ENCODE measurements at regions not wholly inside any gene's neighbourhood (a gene's known extent, or its start where the extent isn't known, plus 50 kb on each side); places are given as distances from the start of the nearest gene placed in this dataset.
A peak's percentile ranks its signal among the peaks of the same experiment; 100 is the strongest.

- no peak for DNase-seq (ENCODE audit: low read depth)
Observed at GRCh38 chr22:44613196-44613595, 88.8 kb upstream of the PRR5 start.

GRCh38 chr22:44611880-44612496 lies 90.0 kb upstream of the PRR5 start:
- no peak for DNase-seq (ENCODE audit: low read depth)

- DNase-seq (ENCODE audit: low read depth), result no peak
Observed at GRCh38 chr22:44610071-44610470, 91.9 kb upstream of the PRR5 start.

DNA sequence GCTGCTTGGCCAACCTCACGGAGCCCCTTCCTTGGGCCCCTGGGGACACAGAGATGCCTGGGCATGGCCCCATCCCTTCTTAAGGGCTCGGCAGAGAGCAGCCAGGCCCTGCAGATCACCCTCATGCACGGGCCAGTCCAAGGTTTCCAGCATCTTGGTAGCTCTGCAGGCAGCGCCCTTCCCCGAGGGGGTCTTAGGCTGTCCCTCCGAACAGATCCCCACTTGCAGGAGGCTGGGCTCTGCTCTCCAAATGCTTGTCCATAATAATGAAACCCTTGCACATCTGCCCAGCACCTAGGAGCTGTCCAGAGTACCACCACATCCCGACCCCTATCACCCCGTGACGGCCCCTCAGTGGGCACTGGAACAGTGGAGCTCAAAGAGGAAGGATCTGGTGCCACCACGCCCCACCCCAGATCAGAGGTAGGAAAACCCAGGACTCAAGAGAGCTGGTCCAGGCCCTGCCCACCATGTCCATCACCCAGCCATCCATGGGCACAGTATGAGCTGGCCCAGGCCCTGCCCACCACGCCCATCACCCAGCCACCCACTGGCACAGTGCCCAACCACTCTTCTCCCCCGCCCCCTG lies 92.5 kb upstream of the PRR5 start:
- DNase-seq (ENCODE audit: low read depth), result no peak

DNA sequence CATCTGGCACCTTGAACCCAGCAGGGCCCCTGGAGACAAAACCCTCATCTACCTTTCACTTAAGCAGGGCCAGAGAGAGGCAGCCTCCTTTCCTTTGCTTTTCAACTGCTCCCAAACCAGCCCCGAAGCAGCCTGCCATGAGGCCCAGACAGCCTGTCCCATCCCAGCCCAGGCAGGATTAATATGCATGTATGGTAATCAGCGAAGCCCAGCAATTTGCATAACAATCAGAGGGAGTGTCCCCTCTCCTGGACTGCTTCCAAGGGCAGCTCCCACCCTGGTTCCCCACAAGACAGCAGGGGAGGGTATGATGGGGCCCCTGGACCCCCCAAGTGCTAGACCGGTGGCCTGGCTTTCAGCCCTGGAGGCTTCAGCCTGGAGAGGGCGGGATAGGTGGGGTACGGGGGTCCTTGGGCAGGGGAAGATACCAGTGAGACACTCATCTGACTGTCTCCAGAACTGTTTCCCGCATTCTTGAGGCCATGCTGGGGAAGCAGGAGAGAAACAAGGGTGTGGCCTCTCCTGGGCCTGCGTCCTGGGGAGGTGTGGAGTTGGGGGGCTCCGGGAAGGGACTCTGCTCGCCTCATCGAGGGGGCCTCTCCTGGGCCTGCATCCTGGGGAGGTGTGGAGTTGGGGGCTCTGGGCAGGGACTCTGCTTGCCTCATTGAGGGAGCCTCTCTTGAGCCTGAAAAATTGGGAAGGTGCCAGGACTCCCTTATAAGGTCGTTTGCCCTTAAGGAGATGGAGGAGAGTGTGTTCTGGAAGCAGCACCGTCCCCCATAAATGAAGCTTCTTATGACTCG lies 93.2 kb upstream of the PRR5 start:
- DNase-seq (ENCODE audit: low read depth), result no peak

DNA sequence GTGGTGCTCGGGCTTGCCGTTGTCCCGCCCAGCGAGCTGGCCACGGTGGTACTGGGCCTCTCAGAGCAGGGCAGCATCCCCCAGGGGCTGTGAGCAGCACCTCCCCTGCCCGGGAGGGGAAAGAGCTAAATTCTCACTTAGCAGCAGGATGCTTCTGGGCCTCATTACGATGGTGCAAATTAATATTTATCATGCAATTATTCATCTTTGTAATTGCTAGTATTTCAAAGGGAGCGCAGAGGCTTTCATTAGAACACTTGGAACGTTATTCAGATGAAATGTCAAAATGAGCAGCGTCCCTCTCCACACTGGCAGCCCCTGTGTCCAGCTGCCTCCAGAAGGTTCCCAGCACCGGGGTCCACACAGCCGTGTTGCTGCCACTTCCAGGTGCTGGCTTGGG lies 95.9 kb upstream of the PRR5 start:
- no peak for DNase-seq (ENCODE audit: low read depth)

GRCh38 chr22:44605486-44605885 lies 96.5 kb upstream of the PRR5 start:
- no peak for DNase-seq (ENCODE audit: low read depth)

- no peak for DNase-seq (ENCODE audit: low read depth)
Observed at GRCh38 chr22:44604991-44605390, 97.0 kb upstream of the PRR5 start.

- DNase-seq (ENCODE audit: low read depth), result no peak
Observed at GRCh38 chr22:44604455-44604854, 97.5 kb upstream of the PRR5 start.

DNA sequence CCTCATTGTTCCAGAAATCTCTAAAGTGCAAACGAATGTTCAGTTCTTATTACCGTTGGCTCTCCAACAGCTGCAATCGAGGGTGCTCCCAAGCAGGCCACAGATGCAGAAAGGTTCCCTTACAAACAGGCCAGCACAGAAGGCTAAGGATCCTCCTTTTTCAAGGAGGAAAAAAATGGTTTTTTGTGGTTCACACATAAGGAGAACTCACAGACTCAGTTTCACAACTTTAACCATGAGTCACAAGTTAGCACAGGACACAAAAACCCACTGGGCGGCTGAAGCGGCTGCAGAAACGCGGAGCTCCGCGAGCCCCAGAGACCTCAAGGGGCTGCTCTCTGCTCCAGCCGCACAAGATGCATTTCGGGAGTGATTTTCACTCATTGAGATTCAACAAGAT lies 98.2 kb upstream of the PRR5 start:
- no peak for DNase-seq (ENCODE audit: low read depth)

- no peak for DNase-seq (ENCODE audit: low read depth)
Observed at GRCh38 chr22:44601725-44602124, 100.3 kb upstream of the PRR5 start.

GRCh38 chr22:44601189-44601588 lies 100.8 kb upstream of the PRR5 start:
- no peak for DNase-seq (ENCODE audit: low read depth)

DNA sequence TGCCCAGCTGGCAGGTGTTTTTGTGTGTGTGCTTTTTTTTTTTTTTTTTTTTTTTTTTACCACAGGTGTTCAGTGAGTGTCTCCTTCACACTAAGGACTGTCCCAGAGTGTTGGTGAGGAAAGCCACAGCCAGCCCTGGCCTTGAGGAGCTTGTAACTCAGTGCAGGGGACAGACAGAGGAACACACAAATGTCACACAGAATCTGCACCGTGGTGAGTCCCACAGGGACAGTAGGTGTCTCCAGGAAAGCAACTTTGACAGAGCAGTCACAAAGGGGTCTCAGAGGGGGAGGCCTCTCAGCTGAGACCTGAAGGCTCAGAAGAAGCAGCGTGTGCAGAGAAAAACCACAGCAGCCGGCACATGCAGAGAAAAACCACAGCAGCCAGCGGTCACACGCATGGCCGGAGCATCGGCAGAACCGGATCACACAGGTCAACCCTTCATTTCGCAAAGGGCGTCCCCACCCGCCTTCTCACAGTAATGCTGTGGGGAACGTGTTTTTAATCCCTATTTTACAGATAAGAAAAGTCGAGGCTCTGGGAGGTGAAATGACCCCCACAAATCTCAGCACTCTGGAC lies 101.7 kb upstream of the PRR5 start:
- no peak for DNase-seq (ENCODE audit: low read depth)

GRCh38 chr22:44599500-44600140 lies 101.6 kb upstream of the RTL6 start:
- no peak for DNase-seq (ENCODE audit: low read depth)

DNA sequence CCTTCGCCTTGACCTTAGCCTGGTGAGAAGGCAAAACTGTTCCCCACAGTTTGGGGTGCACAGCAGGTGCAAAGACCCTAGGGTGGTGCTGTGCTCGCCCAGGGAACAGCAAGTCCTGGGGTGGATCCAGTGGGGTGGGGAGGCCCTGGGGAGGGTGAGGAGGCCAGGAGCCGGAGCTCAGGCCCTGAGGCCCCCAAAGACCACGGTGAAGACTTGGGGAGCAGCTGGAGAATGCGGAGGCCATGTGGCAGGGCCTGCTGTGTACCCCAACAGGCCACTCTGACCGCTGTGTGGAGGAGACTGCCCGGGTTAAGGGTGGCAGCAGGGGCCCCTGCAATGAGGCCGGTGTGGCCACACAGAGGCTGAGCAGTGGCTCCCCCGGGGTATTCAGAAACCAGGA lies 101.1 kb upstream of the RTL6 start:
- DNase-seq (ENCODE audit: low read depth), result no peak

DNA sequence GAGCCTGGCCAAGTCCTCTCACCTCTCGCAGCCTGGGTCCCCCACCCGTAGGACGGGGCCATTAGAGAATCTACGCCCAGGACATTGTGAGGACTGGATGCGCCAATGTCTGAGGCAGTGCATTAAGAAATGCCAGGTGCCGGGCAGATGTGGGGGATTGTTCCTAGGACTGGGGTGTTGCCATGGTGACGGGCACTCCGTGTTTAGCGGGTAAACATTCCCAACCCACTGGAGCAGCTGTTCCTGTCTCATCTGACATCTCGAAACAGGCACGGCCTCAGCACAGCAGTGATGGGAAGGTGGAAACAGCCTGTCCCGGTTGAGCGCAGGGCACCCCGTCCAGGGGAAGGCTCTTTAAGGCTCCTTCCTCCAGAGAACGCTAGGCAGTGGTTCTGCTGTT lies 99.6 kb upstream of the RTL6 start:
- peak; percentile 51 for DNase-seq (ENCODE audit: low read depth)

DNA sequence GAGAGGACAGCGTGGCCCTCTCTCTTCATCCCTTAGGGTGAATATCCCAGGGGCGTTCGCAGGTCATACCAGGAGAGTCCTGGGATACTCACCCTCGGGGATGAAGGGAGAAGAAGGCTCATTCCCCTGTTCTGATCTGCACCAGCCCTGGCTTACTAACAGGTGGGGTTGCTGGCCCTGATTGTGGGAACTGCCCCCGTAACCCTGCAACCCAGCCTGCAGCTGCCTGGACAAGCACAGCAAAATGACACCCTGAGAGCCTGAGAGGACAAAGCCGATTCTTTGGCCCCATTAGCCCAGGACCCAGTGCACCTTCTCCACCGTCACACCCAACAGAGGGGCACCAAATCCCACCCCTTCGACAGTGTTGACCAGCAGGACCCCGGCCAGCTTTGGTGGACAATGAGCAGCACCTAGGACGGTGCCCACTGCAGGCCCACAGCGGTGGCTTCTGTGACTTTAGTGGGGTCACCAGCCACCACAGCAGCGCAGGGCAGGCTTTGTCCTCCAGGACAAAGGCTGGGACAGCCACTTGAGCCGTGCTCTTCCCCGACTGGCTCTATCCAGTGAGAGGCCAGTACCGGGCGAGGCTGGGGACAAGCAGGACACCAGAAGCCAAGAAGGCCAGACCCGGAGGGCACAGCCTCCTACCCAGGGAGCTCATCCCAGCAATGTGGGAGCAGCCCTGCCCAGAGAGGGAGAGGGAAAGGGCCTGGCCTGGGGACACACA lies 98.5 kb upstream of the RTL6 start:
- DNase-seq (ENCODE audit: low read depth), result no peak

GRCh38 chr22:44595841-44596341 lies 97.9 kb upstream of the RTL6 start:
- DNase-seq (ENCODE audit: low read depth), result no peak

- no peak for DNase-seq (ENCODE audit: low read depth)
Observed at GRCh38 chr22:44594951-44595350, 96.9 kb upstream of the RTL6 start.

DNA sequence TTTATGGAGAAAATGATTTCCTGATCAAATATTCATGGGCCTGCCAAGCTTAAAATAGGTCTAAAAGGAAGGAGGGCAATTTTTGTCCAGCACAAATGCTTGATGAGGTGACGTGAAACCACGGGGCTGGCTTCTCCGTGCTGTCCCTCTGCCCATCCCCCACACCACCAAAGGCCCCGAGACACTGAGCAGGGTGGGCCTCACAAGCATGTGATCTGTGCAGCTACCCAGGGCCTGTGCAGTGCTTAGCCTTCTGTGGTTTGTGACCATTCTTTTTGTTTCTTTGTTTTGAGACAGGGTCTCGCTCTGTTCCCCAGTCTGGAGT lies 94.8 kb upstream of the RTL6 start:
- no peak for DNase-seq (ENCODE audit: low read depth)

- no peak for DNase-seq (ENCODE audit: low read depth)
Observed at GRCh38 chr22:44592126-44592823, 94.2 kb upstream of the RTL6 start.
